ENCODE measurements at regions not wholly inside any gene's neighbourhood (a gene's known extent, or its start where the extent isn't known, plus 50 kb on each side); places are given as distances from the start of the nearest gene placed in this dataset.

DNA sequence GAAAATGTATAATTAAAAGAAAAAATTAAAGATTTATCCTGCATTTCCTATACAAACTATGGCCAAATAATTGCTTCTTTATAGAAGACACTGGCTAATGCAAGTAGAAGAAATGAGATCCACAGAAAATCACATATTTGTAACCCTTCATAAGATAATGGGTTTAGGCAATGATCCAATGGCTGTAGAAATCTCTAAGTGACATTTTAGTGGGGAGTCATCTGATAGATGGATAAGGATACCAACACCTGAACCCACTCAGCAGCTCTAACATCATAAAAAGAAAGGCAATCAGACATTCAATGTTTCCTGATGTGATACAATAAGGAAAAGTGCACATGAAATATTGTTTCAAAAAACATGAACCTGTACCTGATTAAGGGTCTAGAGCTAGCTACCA, 297.5 kb downstream of the CXCL12 start:
- no peak for DNase-seq (ENCODE audit: extremely low spot score, unreplicated experiment)
- TF ChIP-seq, protein P1, sequence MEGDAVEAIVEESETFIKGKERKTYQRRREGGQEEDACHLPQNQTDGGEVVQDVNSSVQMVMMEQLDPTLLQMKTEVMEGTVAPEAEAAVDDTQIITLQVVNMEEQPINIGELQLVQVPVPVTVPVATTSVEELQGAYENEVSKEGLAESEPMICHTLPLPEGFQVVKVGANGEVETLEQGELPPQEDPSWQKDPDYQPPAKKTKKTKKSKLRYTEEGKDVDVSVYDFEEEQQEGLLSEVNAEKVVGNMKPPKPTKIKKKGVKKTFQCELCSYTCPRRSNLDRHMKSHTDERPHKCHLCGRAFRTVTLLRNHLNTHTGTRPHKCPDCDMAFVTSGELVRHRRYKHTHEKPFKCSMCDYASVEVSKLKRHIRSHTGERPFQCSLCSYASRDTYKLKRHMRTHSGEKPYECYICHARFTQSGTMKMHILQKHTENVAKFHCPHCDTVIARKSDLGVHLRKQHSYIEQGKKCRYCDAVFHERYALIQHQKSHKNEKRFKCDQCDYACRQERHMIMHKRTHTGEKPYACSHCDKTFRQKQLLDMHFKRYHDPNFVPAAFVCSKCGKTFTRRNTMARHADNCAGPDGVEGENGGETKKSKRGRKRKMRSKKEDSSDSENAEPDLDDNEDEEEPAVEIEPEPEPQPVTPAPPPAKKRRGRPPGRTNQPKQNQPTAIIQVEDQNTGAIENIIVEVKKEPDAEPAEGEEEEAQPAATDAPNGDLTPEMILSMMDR (IDR thresholded peaks at IDR 0.05) = no peak
- Mint-ChIP-seq H3K4me3 (ENCODE audit: unreplicated experiment) (no peak overlapping the region), H3K9me3 (ENCODE audit: unreplicated experiment) (no peaks in the 10 kb centered on the region), H3K4me1 (ENCODE audit: unreplicated experiment) (no peaks in the 10 kb centered on the region), H3K27ac (ENCODE audit: unreplicated experiment) (no peak overlapping the region), H3K27me3 (ENCODE audit: unreplicated experiment) (peaks cover 30% of the 10 kb centered on the region), H3K36me3 (ENCODE audit: unreplicated experiment) (no peaks in the 10 kb centered on the region)

- H3K27me3 Mint-ChIP-seq (ENCODE audit: unreplicated experiment) = peaks cover 34% of the 10 kb centered on the region
- peaks cover 10% of the 10 kb centered on the region for H3K9me3 Mint-ChIP-seq (ENCODE audit: unreplicated experiment)
- H3K4me1 Mint-ChIP-seq (ENCODE audit: unreplicated experiment) = no peaks in the 10 kb centered on the region
- H3K27ac Mint-ChIP-seq (ENCODE audit: unreplicated experiment) = no peak overlapping the region
- no peaks in the 10 kb centered on the region for H3K36me3 Mint-ChIP-seq (ENCODE audit: unreplicated experiment)
- TF ChIP-seq, protein P1 (IDR thresholded peaks at IDR 0.05) = no peak
- H3K4me3 Mint-ChIP-seq (ENCODE audit: unreplicated experiment) = no peak overlapping the region
- DNase-seq (ENCODE audit: extremely low spot score, unreplicated experiment) = no peak
These were observed 301.0 kb downstream of the CXCL12 start for GRCh38 chr10:44083719-44084400.

DNA sequence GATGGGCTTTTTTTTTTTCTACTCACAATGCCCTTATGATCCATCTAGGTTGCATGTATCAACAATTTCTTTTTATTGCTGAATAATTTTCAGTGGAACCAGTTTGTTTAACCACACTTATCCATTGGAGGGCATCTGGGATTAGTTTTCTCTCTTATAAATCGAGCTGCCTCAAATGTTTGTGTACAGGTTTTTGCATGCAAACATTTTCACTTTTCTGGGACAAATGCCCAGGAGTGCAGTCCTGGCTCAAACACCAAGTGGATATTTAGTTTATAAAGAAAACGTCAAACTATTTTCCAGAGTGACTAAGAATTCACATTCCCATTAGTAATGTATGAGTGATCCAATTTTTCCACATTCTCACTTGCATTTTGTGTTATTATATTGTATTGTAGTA, 313.4 kb downstream of the CXCL12 start:
- DNase-seq (ENCODE audit: extremely low spot score, unreplicated experiment) = no peak
- H3K4me3 Mint-ChIP-seq (ENCODE audit: unreplicated experiment) = no peak overlapping the region
- H3K36me3 Mint-ChIP-seq (ENCODE audit: unreplicated experiment) = no peaks in the 10 kb centered on the region
- peaks cover 13% of the 10 kb centered on the region for H3K9me3 Mint-ChIP-seq (ENCODE audit: unreplicated experiment)
- peaks cover 3% of the 10 kb centered on the region for H3K27me3 Mint-ChIP-seq (ENCODE audit: unreplicated experiment)
- H3K27ac Mint-ChIP-seq (ENCODE audit: unreplicated experiment) = no peak overlapping the region
- peaks cover 10% of the 10 kb centered on the region for H3K4me1 Mint-ChIP-seq (ENCODE audit: unreplicated experiment)
- TF ChIP-seq, protein P1 (IDR thresholded peaks at IDR 0.05) = peak; percentile 42

GRCh38 chr10:44070282-44070681, 314.6 kb downstream of the CXCL12 start:
- no peaks in the 10 kb centered on the region for H3K36me3 Mint-ChIP-seq (ENCODE audit: unreplicated experiment)
- H3K4me3 Mint-ChIP-seq (ENCODE audit: unreplicated experiment) = no peak overlapping the region
- H3K4me1 Mint-ChIP-seq (ENCODE audit: unreplicated experiment) = peaks cover 11% of the 10 kb centered on the region
- peaks cover 12% of the 10 kb centered on the region for H3K9me3 Mint-ChIP-seq (ENCODE audit: unreplicated experiment)
- TF ChIP-seq, protein P1 (IDR thresholded peaks at IDR 0.05) = no peak
- H3K27me3 Mint-ChIP-seq (ENCODE audit: unreplicated experiment) = peaks cover 3% of the 10 kb centered on the region
- no peak for DNase-seq (ENCODE audit: extremely low spot score, unreplicated experiment)
- no peak overlapping the region for H3K27ac Mint-ChIP-seq (ENCODE audit: unreplicated experiment)

DNA sequence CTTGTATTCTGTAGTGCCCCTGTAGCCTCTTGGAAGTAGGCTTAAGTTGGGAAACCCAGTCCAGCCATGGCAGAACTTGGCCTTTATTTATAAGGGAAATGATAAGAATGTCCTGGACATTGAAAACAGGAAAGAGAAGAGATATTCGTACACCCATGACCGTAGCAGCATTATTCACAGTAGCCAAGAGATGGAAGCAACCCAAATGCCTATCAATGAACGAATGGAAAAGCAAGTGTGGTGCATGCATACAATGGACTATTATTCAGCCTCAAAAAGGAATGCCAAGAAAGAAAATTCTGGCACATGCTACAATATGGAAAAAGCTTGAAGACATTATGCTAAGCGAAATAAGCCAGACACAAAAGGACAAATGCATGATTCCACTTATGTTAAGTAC, 315.3 kb downstream of the CXCL12 start:
- no peak overlapping the region for H3K4me3 Mint-ChIP-seq (ENCODE audit: unreplicated experiment)
- DNase-seq (ENCODE audit: extremely low spot score, unreplicated experiment) = no peak
- H3K36me3 Mint-ChIP-seq (ENCODE audit: unreplicated experiment) = no peaks in the 10 kb centered on the region
- H3K9me3 Mint-ChIP-seq (ENCODE audit: unreplicated experiment) = peaks cover 5% of the 10 kb centered on the region
- TF ChIP-seq, protein P1 (IDR thresholded peaks at IDR 0.05) = no peak
- H3K27me3 Mint-ChIP-seq (ENCODE audit: unreplicated experiment) = peaks cover 3% of the 10 kb centered on the region
- H3K27ac Mint-ChIP-seq (ENCODE audit: unreplicated experiment) = no peak overlapping the region
- H3K4me1 Mint-ChIP-seq (ENCODE audit: unreplicated experiment) = peaks cover 11% of the 10 kb centered on the region

Measured in osteocyte (in vitro differentiated cells).